ENCODE measurements at regions not wholly inside any gene's neighbourhood (a gene's known extent, or its start where the extent isn't known, plus 50 kb on each side); places are given as distances from the start of the nearest gene placed in this dataset.
"Not testable (repeated sequence)": the region's sequence is repeated elsewhere in the genome, so short reads cannot be mapped to it uniquely, and the experiment has no call there.

DNA sequence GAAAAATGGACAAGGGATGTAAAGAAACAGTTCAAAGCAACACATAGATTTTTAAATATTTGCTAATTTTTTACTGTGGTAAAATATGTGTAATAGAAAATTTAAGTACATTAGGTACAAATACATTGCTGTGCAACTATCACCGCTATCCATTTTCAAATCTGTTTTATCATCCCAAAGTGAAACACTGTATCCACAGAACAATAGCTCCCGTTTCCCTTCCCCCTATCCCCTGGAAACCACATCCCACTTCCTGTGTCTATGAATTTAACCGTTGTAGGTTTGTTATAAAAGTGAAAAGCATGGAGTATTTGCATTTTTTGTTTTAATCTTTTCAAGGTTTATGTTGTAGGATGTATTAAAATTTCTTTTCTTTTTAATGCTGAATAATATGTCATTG is 152.9 kb upstream of the HSFY1 start:
- POLR2A ChIA-PET; H3K27ac Mint-ChIP-seq; H3K36me3 Mint-ChIP-seq; ATAC-seq; CTCF ChIA-PET; H3K4me3 Mint-ChIP-seq; H3K4me1 Mint-ChIP-seq; DNase-seq (ENCODE audit: low spot score); H3K27me3 Mint-ChIP-seq (ENCODE audit: low read depth); H3K9me3 Mint-ChIP-seq: not testable (repeated sequence)

DNA sequence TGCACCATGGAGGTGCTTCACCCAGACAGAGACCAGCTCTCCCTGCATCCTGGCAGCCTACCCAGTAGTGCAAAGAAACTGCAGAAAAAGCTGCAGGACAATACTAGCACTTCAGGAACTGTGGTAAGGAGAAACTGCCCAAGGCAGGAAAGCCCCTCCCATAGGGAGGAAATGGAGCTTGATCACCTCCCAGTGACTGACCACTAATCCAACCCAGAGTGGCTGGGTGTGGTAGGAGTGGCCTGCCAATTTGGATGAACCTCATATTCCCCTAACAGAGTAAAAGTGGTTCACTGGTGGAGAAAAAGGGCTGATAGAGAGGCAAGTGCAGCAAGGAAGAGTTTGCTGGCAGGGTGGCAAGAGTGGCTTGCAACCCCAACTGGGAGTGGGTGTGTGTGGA is 125.7 kb upstream of the HSFY1 start:
- CTCF ChIA-PET, result not testable (repeated sequence)

DNA sequence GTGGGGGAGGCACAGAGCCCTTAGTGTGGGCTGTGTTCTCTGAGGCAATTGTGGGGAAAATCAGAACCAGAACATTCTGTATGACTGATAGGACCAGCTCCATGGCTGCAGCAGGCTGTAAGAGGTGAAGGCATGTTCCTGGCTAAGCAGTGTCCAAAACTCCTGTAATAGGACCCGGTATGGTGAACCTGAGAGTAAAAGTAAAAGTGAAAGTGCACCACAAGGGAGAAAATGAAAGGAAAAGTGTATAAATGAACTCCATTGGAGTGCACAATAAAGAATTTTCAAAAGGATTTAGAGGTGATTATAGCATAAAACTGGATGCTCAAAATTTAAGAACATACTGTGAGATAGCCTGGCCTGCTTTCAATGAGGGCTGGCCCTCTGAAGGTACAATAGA is 125.1 kb upstream of the HSFY1 start:
- CTCF ChIA-PET; H3K9me3 Mint-ChIP-seq; ATAC-seq; POLR2A ChIA-PET; H3K36me3 Mint-ChIP-seq; H3K27me3 Mint-ChIP-seq (ENCODE audit: low read depth); H3K27ac Mint-ChIP-seq; DNase-seq (ENCODE audit: low spot score); H3K4me1 Mint-ChIP-seq; H3K4me3 Mint-ChIP-seq: not testable (repeated sequence)

More for the DNA sequence above, 125.7 kb upstream of the HSFY1 start:
- H3K4me3 Mint-ChIP-seq; H3K4me1 Mint-ChIP-seq; H3K27me3 Mint-ChIP-seq (ENCODE audit: low read depth); H3K36me3 Mint-ChIP-seq; H3K9me3 Mint-ChIP-seq; POLR2A ChIA-PET; DNase-seq (ENCODE audit: low spot score); H3K27ac Mint-ChIP-seq: not testable (repeated sequence)
- peak; percentile 36; the same call in 1 of the 2 replicates for ATAC-seq

DNA sequence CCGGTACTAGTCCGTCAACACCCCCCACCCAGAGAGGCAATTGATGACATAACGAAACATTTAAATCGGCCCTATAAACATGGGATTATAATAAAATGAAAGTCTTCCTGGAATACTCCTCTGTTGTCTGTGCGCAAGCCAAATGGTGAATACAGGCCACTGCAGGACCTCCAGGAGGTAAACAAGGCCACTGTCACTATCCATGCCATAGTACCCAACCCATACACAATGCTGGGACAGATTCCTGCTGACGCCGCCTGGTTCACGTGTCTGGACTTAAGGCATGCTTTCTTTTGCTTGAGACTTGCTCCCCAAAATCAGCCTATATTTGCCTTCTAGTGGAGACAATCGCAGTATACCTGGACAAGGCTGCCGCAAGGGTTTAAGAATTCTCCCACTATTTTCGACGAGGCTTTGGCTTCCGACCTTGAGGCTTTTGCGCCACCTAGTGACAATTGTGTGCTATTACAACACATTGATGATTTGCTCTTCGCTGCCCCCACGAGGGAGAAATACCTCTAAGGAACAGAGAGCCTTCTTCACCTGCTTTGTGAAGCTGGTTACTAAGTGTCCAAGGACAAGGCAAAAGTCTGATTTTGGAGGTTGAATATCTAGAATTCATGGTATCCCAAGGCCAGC is 122.4 kb upstream of the HSFY1 start:
- H3K4me3 Mint-ChIP-seq; DNase-seq (ENCODE audit: low spot score); POLR2A ChIA-PET; H3K36me3 Mint-ChIP-seq; H3K27ac Mint-ChIP-seq; H3K9me3 Mint-ChIP-seq; H3K4me1 Mint-ChIP-seq; H3K27me3 Mint-ChIP-seq (ENCODE audit: low read depth); CTCF ChIA-PET: not testable (repeated sequence)
- ATAC-seq, result peak; percentile 80

DNA sequence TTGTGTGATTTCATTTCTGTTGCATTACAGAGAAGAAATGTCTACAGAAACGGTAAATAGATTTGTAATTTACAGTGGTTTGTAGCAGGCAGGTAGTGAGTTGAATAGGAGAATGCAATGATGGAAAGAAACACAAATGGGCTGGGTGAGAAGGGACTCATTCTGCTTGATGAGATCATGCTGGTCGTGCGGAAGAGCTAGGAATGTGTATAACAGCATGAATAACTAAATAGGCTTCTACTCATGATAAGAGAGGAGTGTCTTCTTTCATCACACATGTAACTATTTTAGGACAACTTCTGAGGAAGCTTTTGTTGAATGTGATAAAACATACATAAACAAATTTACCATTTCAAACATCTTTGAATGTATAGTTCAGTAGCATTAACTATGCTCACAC is 113.0 kb upstream of the HSFY1 start:
- CTCF ChIA-PET; H3K27ac Mint-ChIP-seq; DNase-seq (ENCODE audit: low spot score); H3K9me3 Mint-ChIP-seq; ATAC-seq; POLR2A ChIA-PET; H3K4me3 Mint-ChIP-seq; H3K36me3 Mint-ChIP-seq; H3K4me1 Mint-ChIP-seq; H3K27me3 Mint-ChIP-seq (ENCODE audit: low read depth): not testable (repeated sequence)

DNA sequence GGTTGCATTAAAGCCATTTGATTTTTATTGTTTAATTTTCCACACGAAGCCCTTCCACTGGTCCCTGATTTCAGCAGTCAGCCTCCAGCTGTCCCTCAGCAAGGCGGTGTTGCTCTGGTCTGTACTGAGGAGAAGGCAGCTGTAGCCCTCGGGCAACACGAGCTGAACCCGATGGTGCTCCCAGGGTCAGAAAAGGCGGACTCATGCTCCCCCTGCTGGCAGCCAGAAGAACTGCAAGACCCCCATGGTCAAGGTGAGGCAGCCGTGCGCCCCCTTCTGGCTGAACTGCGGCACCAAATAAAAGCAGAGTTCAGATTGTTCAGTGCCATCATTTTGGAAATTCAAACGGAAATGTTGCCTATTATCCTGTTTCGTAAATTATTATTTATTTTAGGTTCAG is 100.7 kb upstream of the HSFY1 start:
- DNase-seq (ENCODE audit: low spot score); POLR2A ChIA-PET; H3K27ac Mint-ChIP-seq; H3K4me3 Mint-ChIP-seq; H3K9me3 Mint-ChIP-seq; CTCF ChIA-PET; H3K27me3 Mint-ChIP-seq (ENCODE audit: low read depth); H3K36me3 Mint-ChIP-seq; H3K4me1 Mint-ChIP-seq: not testable (repeated sequence)
- peak; percentile 92 for ATAC-seq

DNA sequence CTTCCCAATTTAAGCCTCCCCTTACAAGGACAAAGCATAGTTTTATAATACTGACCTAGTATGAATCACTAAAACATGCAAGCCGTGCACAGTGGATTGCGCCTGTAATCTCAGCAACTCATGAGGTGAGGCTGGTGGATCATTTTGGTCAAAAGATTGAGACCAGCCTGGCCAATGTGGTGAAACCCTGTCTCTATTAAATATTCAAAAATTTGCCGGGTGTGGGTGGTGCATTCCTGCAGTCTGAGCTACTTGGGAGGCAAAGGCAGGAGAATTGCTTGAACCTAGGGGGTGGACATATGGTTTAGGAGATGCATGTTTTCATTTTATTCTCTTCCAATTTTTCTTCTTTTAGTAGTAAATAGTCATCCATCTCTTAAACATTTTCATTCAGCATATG is 93.7 kb upstream of the HSFY1 start:
- H3K27me3 Mint-ChIP-seq (ENCODE audit: low read depth); H3K9me3 Mint-ChIP-seq; H3K27ac Mint-ChIP-seq; H3K36me3 Mint-ChIP-seq; ATAC-seq; H3K4me3 Mint-ChIP-seq; CTCF ChIA-PET; H3K4me1 Mint-ChIP-seq; POLR2A ChIA-PET; DNase-seq (ENCODE audit: low spot score): not testable (repeated sequence)

DNA sequence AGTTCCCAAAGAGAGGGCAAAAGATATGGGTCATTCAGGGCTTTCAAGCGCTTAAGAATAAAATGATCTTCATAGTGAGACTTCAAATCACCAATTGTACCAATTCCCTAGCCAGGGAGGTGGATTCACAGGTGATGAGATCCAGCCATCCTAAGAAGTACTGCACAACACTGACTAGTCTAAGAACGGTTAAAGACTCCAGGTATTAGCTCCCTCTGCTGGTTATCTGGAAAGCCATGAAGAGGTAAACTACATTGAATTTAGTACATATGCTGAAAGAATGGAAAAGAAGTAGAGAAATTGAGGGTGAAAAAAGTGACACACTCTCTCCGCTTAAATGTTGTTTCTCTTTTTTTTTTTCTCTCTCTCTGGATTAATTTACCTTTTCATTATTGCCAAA is 87.4 kb upstream of the HSFY1 start:
- POLR2A ChIA-PET; CTCF ChIA-PET; H3K36me3 Mint-ChIP-seq; H3K4me3 Mint-ChIP-seq; H3K4me1 Mint-ChIP-seq; H3K27ac Mint-ChIP-seq; H3K9me3 Mint-ChIP-seq; DNase-seq (ENCODE audit: low spot score); H3K27me3 Mint-ChIP-seq (ENCODE audit: low read depth): not testable (repeated sequence)
- peak; percentile 84 for ATAC-seq

DNA sequence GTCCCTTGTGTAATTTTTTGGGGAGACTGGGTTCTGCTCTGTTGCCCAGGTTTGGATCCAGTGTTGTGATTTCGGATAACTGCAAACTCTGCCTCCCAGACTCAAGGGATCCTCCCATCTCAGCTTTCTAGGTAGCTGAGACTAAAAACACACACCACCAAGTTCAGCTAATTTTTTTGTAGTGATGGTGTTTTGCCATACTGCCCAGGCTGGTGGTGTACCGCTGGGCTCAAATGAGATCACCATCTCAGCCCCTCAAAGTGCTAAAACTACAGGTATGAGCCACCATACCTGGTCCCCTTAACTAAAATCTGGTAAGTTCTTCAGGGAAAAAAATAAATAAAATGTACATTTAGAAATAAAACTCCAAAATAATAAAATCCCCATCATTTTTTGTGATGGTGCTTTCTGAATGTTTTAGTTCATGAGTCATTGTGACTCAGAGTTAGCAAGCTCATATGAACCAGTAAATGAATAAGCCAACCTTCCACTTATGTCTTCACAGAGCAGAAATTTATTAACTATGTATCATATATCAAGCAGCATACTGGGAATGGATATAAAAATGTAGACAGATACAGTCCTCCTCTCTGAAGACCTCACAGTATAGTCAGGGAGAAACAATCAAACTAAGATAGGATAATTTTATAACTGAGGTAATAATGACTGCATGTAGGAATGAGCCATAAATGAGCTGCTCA is 85.2 kb upstream of the HSFY1 start:
- H3K9me3 Mint-ChIP-seq; DNase-seq (ENCODE audit: low spot score); ATAC-seq; POLR2A ChIA-PET; CTCF ChIA-PET; H3K27ac Mint-ChIP-seq; H3K4me1 Mint-ChIP-seq; H3K27me3 Mint-ChIP-seq (ENCODE audit: low read depth); H3K36me3 Mint-ChIP-seq; H3K4me3 Mint-ChIP-seq: not testable (repeated sequence)

DNA sequence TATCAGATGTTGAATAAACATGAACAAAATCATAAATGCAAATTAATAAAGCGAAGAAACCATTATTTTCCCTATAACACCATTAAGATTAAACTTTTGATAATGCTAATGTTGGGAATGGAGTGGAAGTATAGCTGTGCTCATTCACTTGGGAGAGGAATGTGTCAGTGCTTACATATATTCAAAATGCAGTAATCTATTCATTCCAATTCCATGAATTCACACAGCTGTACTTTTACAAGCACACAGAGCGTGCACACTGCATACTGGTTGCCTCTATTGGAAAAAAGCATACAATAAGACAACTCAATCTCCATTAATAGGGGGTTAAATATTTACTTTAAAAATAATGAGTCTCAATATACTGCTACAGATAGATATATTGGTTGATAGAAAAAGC is 81.7 kb upstream of the HSFY1 start:
- CTCF ChIA-PET; POLR2A ChIA-PET; H3K4me3 Mint-ChIP-seq; H3K27ac Mint-ChIP-seq; H3K9me3 Mint-ChIP-seq; H3K4me1 Mint-ChIP-seq; H3K27me3 Mint-ChIP-seq (ENCODE audit: low read depth); DNase-seq (ENCODE audit: low spot score); H3K36me3 Mint-ChIP-seq; ATAC-seq: not testable (repeated sequence)

DNA sequence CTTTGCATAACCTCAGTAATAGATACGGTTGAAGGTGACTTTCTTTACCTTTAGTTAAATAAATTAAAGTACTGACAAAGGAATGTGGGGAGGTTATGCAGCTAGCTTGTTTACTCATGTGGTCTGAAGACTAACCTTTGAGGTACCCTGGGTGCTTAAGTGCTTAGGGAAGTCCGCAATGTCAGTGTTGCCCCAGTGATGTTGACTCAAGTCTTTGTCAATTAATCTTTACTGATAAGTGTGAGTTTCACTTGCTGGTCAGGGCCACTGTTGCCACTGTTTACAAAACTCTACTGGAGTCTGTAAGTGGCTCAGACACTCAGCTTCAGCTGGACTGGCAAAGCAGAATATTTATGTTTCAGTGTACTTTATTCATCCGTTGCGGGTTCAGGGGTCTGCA is 79.9 kb upstream of the HSFY1 start:
- CTCF ChIA-PET; H3K27ac Mint-ChIP-seq; DNase-seq (ENCODE audit: low spot score); H3K9me3 Mint-ChIP-seq; H3K36me3 Mint-ChIP-seq; H3K4me1 Mint-ChIP-seq; POLR2A ChIA-PET; H3K27me3 Mint-ChIP-seq (ENCODE audit: low read depth); H3K4me3 Mint-ChIP-seq: not testable (repeated sequence)
- ATAC-seq, result peak; percentile 44

DNA sequence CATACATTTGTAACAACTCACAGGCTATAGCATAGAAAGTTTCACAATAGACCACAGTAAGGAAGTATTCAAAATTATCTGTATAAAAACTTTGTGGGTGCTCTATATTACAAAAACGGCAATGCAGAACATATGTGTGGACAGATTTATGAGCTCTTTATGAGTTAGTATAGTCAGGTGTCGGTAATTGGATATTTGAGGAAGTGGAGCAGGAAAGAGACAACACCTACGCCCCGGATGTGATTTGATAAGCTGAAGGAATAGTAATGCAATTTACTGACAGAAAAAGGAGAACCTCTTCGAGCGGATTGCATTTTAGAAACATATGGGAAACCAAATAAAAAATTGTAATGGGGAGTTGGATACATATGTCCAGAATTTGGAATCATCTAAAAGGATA is 63.2 kb upstream of the HSFY1 start:
- DNase-seq (ENCODE audit: low spot score); H3K27ac Mint-ChIP-seq; CTCF ChIA-PET; H3K9me3 Mint-ChIP-seq; POLR2A ChIA-PET; H3K27me3 Mint-ChIP-seq (ENCODE audit: low read depth); H3K4me3 Mint-ChIP-seq; H3K36me3 Mint-ChIP-seq; ATAC-seq; H3K4me1 Mint-ChIP-seq: not testable (repeated sequence)
